ENCODE measurements at regions not wholly inside any gene's neighbourhood (a gene's known extent, or its start where the extent isn't known, plus 50 kb on each side); places are given as distances from the start of the nearest gene placed in this dataset.

GRCh38 chr14:101176535-101177205 lies 273.1 kb upstream of the RTL1 start:
- no peak for DNase-seq (ENCODE audit: low read depth)
- TF ChIP-seq, protein P1, sequence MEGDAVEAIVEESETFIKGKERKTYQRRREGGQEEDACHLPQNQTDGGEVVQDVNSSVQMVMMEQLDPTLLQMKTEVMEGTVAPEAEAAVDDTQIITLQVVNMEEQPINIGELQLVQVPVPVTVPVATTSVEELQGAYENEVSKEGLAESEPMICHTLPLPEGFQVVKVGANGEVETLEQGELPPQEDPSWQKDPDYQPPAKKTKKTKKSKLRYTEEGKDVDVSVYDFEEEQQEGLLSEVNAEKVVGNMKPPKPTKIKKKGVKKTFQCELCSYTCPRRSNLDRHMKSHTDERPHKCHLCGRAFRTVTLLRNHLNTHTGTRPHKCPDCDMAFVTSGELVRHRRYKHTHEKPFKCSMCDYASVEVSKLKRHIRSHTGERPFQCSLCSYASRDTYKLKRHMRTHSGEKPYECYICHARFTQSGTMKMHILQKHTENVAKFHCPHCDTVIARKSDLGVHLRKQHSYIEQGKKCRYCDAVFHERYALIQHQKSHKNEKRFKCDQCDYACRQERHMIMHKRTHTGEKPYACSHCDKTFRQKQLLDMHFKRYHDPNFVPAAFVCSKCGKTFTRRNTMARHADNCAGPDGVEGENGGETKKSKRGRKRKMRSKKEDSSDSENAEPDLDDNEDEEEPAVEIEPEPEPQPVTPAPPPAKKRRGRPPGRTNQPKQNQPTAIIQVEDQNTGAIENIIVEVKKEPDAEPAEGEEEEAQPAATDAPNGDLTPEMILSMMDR (IDR thresholded peaks at IDR 0.05; ENCODE audit: insufficient read depth, low read depth, low read length) = no peak

DNA sequence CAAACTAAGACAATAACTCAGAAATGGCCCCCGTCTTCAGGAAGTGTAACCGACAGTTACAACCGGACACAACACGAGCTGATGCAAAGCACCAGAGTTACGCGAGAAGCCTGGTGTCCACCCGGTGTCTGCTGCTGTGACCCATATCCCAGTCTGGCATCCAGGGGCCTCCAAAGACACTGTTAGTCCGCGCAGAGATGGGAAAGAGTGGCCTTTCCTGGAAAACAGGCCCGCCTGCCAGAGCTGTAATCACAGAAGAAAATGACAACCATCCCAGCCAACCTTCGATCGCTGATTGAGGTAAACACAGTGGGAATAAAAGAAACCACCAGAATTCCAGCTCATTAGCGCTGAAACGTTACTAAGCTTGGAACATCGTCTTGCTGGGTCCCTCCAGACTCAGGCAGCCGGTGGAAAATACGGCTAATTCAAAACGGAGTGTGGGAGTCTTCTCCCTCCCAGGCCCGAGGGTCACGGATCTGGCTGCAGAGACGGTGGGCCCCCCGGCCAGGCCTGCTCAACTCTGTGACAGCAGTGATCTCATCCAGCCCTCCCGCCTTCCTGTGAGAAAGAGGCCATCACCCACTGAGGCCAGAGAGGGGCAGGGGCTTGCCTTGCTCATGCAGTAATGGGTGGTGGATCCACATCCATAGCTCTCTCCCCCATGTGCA lies 273.9 kb upstream of the RTL1 start:
- DNase-seq (ENCODE audit: low read depth) = no peak
- no peak overlapping the region for H3K4me3 ChIP-seq (ENCODE audit: low read depth, low read length)
- TF ChIP-seq, protein P1 (IDR thresholded peaks at IDR 0.05; ENCODE audit: insufficient read depth, low read depth, low read length) = no peak

More at GRCh38 chr14:101176535-101177205, 273.1 kb upstream of the RTL1 start:
- H3K4me3 ChIP-seq (ENCODE audit: low read depth, low read length) = no peak overlapping the region

DNA sequence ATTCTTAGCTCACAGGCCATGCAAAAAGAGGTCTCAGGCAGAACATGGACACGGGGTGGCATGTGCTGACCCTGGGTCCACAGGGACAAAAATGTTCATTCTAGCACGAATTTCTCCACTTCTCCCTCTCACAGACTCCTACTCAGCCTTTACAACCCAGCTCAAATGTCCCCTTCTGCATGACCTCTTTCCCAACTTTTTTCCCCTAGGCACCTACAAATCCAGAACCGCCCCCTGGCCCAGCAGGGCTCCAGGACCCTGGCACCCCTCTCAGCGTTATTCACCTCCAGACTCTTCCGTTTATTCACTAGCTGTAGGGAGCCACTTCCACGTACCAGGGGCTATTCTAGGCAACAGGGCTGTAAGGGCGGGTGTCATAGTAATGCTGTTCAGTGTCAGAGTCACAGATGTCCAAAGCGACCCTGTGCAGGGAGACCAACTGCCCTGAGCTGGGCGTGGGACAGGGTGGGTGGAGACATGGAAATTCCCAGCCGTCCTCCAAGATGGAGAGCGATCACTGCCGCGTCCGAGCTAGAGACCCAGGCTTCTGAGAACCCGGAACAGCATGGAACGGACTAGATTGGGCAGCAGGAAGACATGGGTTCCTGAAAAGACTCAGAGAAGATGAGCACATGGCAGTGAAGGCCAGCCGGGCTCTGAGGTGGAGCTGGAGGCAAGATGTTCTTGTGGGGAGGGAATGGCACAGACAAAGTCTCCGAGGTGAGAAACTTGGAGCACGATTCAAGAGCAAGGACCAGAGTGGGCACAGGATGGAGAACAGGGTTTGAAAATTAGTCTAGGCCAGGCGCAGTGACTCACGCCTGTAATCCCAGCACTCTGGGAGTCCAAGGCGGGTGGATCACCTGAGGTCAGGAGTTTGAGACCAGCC lies 274.9 kb upstream of the RTL1 start:
- TF ChIP-seq, protein P1 (IDR thresholded peaks at IDR 0.05; ENCODE audit: insufficient read depth, low read depth, low read length) = no peak
- no peak overlapping the region for H3K4me3 ChIP-seq (ENCODE audit: low read depth, low read length)
- DNase-seq (ENCODE audit: low read depth) = no peak

- no peak overlapping the region for H3K4me3 ChIP-seq (ENCODE audit: low read depth, low read length)
- no peak for DNase-seq (ENCODE audit: low read depth)
- TF ChIP-seq, protein P1 (IDR thresholded peaks at IDR 0.05; ENCODE audit: insufficient read depth, low read depth, low read length) = no peak
Observed at GRCh38 chr14:101179691-101180211, 276.2 kb upstream of the RTL1 start.

- TF ChIP-seq, protein P1 (IDR thresholded peaks at IDR 0.05; ENCODE audit: insufficient read depth, low read depth, low read length) = no peak
- no peak overlapping the region for H3K4me3 ChIP-seq (ENCODE audit: low read depth, low read length)
- DNase-seq (ENCODE audit: low read depth) = no peak
Observed at GRCh38 chr14:101181446-101182313, 278.2 kb upstream of the RTL1 start.

DNA sequence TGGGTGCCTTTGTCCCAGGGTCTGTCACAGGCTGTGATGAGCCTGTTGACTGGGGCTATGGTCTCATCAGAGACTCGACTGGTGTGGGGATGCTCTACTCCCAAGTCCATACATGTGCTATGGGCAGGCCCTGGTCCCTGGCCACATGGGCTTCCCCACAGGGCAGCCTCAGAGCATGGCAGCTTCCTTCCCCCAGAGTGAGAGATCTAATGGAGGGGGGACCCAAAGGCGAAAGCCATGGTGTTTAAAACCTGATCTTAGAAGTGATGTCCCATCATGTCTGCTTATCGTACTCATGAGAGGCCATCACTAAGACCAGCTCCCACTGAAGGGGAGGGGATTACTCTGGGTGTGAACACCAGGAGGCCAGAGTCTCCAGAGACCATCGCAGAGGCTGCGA lies 279.0 kb upstream of the RTL1 start:
- DNase-seq (ENCODE audit: low read depth) = no peak
- TF ChIP-seq, protein P1 (IDR thresholded peaks at IDR 0.05; ENCODE audit: insufficient read depth, low read depth, low read length) = no peak
- H3K4me3 ChIP-seq (ENCODE audit: low read depth, low read length) = no peak overlapping the region
